H1 (cell line): ENCODE measurements at regions not wholly inside any gene's neighbourhood (a gene's known extent, or its start where the extent isn't known, plus 50 kb on each side); places are given as distances from the start of the nearest gene placed in this dataset.

Experiments used
- CTCF ChIA-PET: fragments of 300-600 bp; sonication (Branson Sonifier 250); formaldehyde crosslinking; loops from one replicate; lab custom pipeline; 2021; ENCODE audit not compliant: partially characterized antibody; lab: Charles Lee
- POLR2A ChIA-PET: fragments of 300-600 bp; sonication (Branson Sonifier 250); formaldehyde crosslinking; loops from one replicate; lab custom pipeline; 2021; ENCODE audit warnings: inconsistent platforms; ENCODE audit not compliant: partially characterized antibody; lab: Charles Lee
- DNase-seq, 2 experiments: peaks; one replicate each; pipeline versions ENCODE4 v3.0.0 to v3.0.0-alpha.2; 2010 to 2022; ENCODE audit warnings: low spot score in 2 of 2, low read depth in 1 of 2, mixed read lengths in 1 of 2
- FAIRE-seq: peaks from 2 replicates; lab custom pipeline; 2011; peaks lifted over from hg19 to GRCh38; lab: Jason Lieb, UNC
- H2AFZ ChIP-seq: 2 replicates; pipeline ENCODE4 v1.8.1; 2012; ENCODE audit warnings: low read length, inconsistent platforms
- H2AK5ac ChIP-seq: 2 replicates; pipeline ENCODE4 v1.6.1; 2013; ENCODE audit warnings: low read depth, low read length
- H2BK120ac ChIP-seq: replicated peaks from 2 replicates; pipeline ENCODE3; 2013; ENCODE audit warnings: low read depth, low read length, inconsistent platforms
- H2BK12ac ChIP-seq: 2 replicates; pipeline ENCODE4 v1.6.1; 2013; ENCODE audit warnings: low read depth, low read length
- H2BK15ac ChIP-seq: 2 replicates; pipeline ENCODE4 v1.6.1; 2013; ENCODE audit warnings: low read length
- H2BK20ac ChIP-seq: 2 replicates; pipeline ENCODE4 v1.6.1; 2013; ENCODE audit warnings: low read length
- H2BK5ac ChIP-seq: 2 replicates; pipeline ENCODE4 v1.6.1; 2013; ENCODE audit warnings: low read depth, low read length
- H3K14ac ChIP-seq: 2 replicates; pipeline ENCODE4 v1.6.1; 2013; ENCODE audit warnings: inconsistent platforms; ENCODE audit not compliant: insufficient read length
- H3K18ac ChIP-seq: 2 replicates; pipeline ENCODE4 v1.6.1; 2013; ENCODE audit warnings: low read length; ENCODE audit errors: extremely low read depth
- H3K23ac ChIP-seq: 2 replicates; pipeline ENCODE4 v1.6.1; 2013; ENCODE audit warnings: inconsistent platforms; ENCODE audit not compliant: insufficient read length
- H3K23me2 ChIP-seq: 2 replicates; pipeline ENCODE4 v1.6.1; 2013; ENCODE audit warnings: low read depth, low read length
- H3K27ac ChIP-seq: 2 replicates; pipeline ENCODE4 v1.6.1; 2011; ENCODE audit warnings: low read depth, low read length, inconsistent platforms
- H3K27me3 ChIP-seq, 4 experiments: replicated peaks in 1 of 4; 1 replicate in 1 of 4; 2 replicates in 3 of 4; pipeline versions ENCODE4 v1.6.1 to v1.8.1; 2011 to 2013; ENCODE audit warnings: low read length in 3 of 4, mild to moderate bottlenecking in 3 of 4, inconsistent platforms in 2 of 4, mixed read lengths in 2 of 4, moderate library complexity in 1 of 4; ENCODE audit not compliant: control insufficient read depth in 3 of 4, insufficient read depth in 3 of 4; ENCODE audit errors: extremely low read depth in 1 of 4
- H3K36me3 ChIP-seq, 4 experiments: 2 replicates each; pipeline versions ENCODE4 v1.6.1 to v1.8.1; 2011 to 2013; ENCODE audit warnings: mild to moderate bottlenecking in 4 of 4, low read length in 3 of 4, moderate library complexity in 2 of 4, control low read depth in 1 of 4, inconsistent platforms in 1 of 4; ENCODE audit not compliant: insufficient read depth in 4 of 4, control insufficient read depth in 2 of 4
- H3K4ac ChIP-seq: replicated peaks from 2 replicates; pipeline ENCODE3; 2013; ENCODE audit warnings: low read length, low read depth, mixed read lengths, inconsistent platforms; ENCODE audit not compliant: insufficient read length
- H3K4me1 ChIP-seq, 4 experiments: replicated peaks in 1 of 4; 1 replicate in 1 of 4; 2 replicates in 3 of 4; pipeline versions ENCODE4 v1.6.1 to v1.8.1; 2011 to 2013; ENCODE audit warnings: low read length in 3 of 4, inconsistent platforms in 2 of 4, mixed read lengths in 1 of 4; ENCODE audit not compliant: insufficient read depth in 4 of 4, control insufficient read depth in 3 of 4
- H3K4me2 ChIP-seq, 2 experiments: 2 replicates each; pipeline versions ENCODE4 v1.6.1 to v1.8.1; 2011 to 2013; ENCODE audit warnings: low read depth in 2 of 2, low read length in 2 of 2, control low read depth in 1 of 2, inconsistent platforms in 1 of 2, mild to moderate bottlenecking in 1 of 2; ENCODE audit not compliant: insufficient read depth in 1 of 2
- H3K4me3 ChIP-seq, 4 experiments: fragments of 200-600, 300-600 bp in 1 of 4; sonication (generic), shearing (Covaris generic), sonication (Bioruptor Twin) in 1 of 4; 2 replicates each; pipeline versions ENCODE4 v1.5.1 to v1.8.1; 2011 to 2016; ENCODE audit warnings: low read length in 4 of 4, low read depth in 3 of 4, control low read depth in 2 of 4, inconsistent platforms in 2 of 4, mild to moderate bottlenecking in 2 of 4, mixed read lengths in 1 of 4, moderate library complexity in 1 of 4; ENCODE audit not compliant: insufficient read depth in 2 of 4; ENCODE audit errors: extremely low read depth in 1 of 4
- H3K56ac ChIP-seq: replicated peaks from 2 replicates; pipeline ENCODE3; 2013; ENCODE audit warnings: low read depth, mild to moderate bottlenecking, mixed read lengths, low read length, inconsistent platforms; ENCODE audit not compliant: insufficient read length
- H3K79me1 ChIP-seq: 2 replicates; pipeline ENCODE4 v1.6.1; 2013; ENCODE audit warnings: low read depth, low read length, control low read depth
- H3K79me2 ChIP-seq, 2 experiments: 2 replicates each; pipeline versions ENCODE4 v1.6.1 to v1.8.1; 2012 to 2013; ENCODE audit warnings: low read length in 2 of 2, mild to moderate bottlenecking in 2 of 2, inconsistent platforms in 1 of 2; ENCODE audit not compliant: insufficient read depth in 2 of 2, control insufficient read depth in 1 of 2
- H3K9ac ChIP-seq, 4 experiments: replicated peaks in 1 of 4; 1 replicate in 1 of 4; 2 replicates in 3 of 4; pipeline versions ENCODE4 v1.6.1 to v1.8.1; 2011 to 2013; ENCODE audit warnings: low read depth in 3 of 4, low read length in 3 of 4, control low read depth in 2 of 4, mild to moderate bottlenecking in 2 of 4, moderate library complexity in 2 of 4, inconsistent platforms in 1 of 4; ENCODE audit errors: extremely low read depth in 1 of 4
- H3K9me3 ChIP-seq, 2 experiments: 2 replicates each; pipeline versions ENCODE4 v1.6.1 to v1.8.1; 2012 to 2013; ENCODE audit warnings: mild to moderate bottlenecking in 2 of 2, moderate library complexity in 2 of 2, control low read depth in 1 of 2, inconsistent platforms in 1 of 2, low read depth in 1 of 2, low read length in 1 of 2, mixed read lengths in 1 of 2; ENCODE audit not compliant: insufficient read depth in 2 of 2
- H4K20me1 ChIP-seq, 2 experiments: replicated peaks in 1 of 2; 2 replicates each; pipeline versions ENCODE3 to v1.8.1; 2011 to 2013; ENCODE audit warnings: inconsistent platforms in 2 of 2, low read length in 2 of 2, mild to moderate bottlenecking in 1 of 2; ENCODE audit not compliant: insufficient read depth in 2 of 2, control insufficient read depth in 1 of 2
- H4K5ac ChIP-seq: 2 replicates; pipeline ENCODE4 v1.6.1; 2013; ENCODE audit warnings: low read length, low read depth, mixed read lengths, inconsistent platforms; ENCODE audit not compliant: insufficient read length
- H4K8ac ChIP-seq: 2 replicates; pipeline ENCODE4 v1.8.0; 2013; ENCODE audit warnings: mild to moderate bottlenecking, moderate library complexity, low read length, inconsistent platforms; ENCODE audit not compliant: insufficient read depth; ENCODE audit errors: extremely low read depth
- H4K91ac ChIP-seq: replicated peaks from 2 replicates; pipeline ENCODE3; 2013; ENCODE audit warnings: low read length, mixed read lengths, inconsistent platforms; ENCODE audit not compliant: insufficient read length
- ATF3 ChIP-seq: IDR thresholded peaks from 2 replicates; pipeline ENCODE4 v1.6.1; 2011; ENCODE audit warnings: low read depth, mild to moderate bottlenecking, low read length; ENCODE audit not compliant: insufficient read depth
- CTBP2 ChIP-seq: IDR thresholded peaks from 2 replicates; pipeline ENCODE4 v1.7.0; 2011; ENCODE audit warnings: borderline replicate concordance, mild to moderate bottlenecking, moderate library complexity, mixed read lengths, low read length; ENCODE audit not compliant: insufficient read depth, insufficient read length
- EP300 ChIP-seq, 2 experiments: IDR thresholded peaks; 1 replicate in 1 of 2; 2 replicates in 1 of 2; pipeline ENCODE4 v1.6.1; 2011 to 2012; ENCODE audit warnings: low read depth in 2 of 2, low read length in 2 of 2, mild to moderate bottlenecking in 2 of 2, borderline replicate concordance in 1 of 2, inconsistent platforms in 1 of 2, moderate library complexity in 1 of 2
- FOSL1 ChIP-seq: IDR thresholded peaks from 2 replicates; pipeline ENCODE4 v1.6.1; 2011; ENCODE audit warnings: mild to moderate bottlenecking, low read depth, low read length, moderate library complexity; ENCODE audit not compliant: insufficient read depth
- GTF2F1 ChIP-seq: IDR thresholded peaks from 2 replicates; pipeline ENCODE4 v1.6.1; 2012; ENCODE audit warnings: low read depth, low read length, improper control_type of control experiment, borderline replicate concordance
- JUN ChIP-seq: IDR thresholded peaks from 2 replicates; pipeline ENCODE4 v1.6.1; 2011; ENCODE audit warnings: low read depth, mild to moderate bottlenecking, improper control_type of control experiment, low read length
- PHF8 ChIP-seq: fragments of 200-600 bp; sonication (generic); conservative IDR thresholded peaks from 2 replicates; pipeline ENCODE4 v1.7.1; 2012; ENCODE audit warnings: low read depth, mild to moderate bottlenecking, inconsistent platforms, low read length, moderate library complexity
- SAP30 ChIP-seq: fragments of 300-600 bp; sonication (generic); IDR thresholded peaks from 2 replicates; pipeline ENCODE4 v1.7.1; 2012; ENCODE audit warnings: low read length, moderate library complexity, mild to moderate bottlenecking, inconsistent platforms; ENCODE audit not compliant: insufficient read depth, insufficient replicate concordance
- SIN3A ChIP-seq, 2 experiments: IDR thresholded peaks in 1 of 2; conservative IDR thresholded peaks in 1 of 2; 2 replicates each; pipeline ENCODE4 v1.6.1; 2011 to 2012; ENCODE audit warnings: low read length in 2 of 2, improper control_type of control experiment in 1 of 2, low read depth in 1 of 2, mild to moderate bottlenecking in 1 of 2
- SIRT6 ChIP-seq: IDR thresholded peaks from one replicate; pipeline ENCODE4 v1.7.1; 2012; ENCODE audit warnings: low read length, inconsistent platforms
- SP2 ChIP-seq: IDR thresholded peaks from 2 replicates; pipeline ENCODE4 v1.6.1; 2012; ENCODE audit warnings: mild to moderate bottlenecking, low read length, inconsistent platforms
- SP4 ChIP-seq: IDR thresholded peaks from 2 replicates; pipeline ENCODE4 v1.6.1; 2012; ENCODE audit warnings: low read length, inconsistent platforms
- SRF ChIP-seq: IDR thresholded peaks from 2 replicates; pipeline ENCODE4 v1.6.1; 2011; ENCODE audit warnings: mild to moderate bottlenecking, low read depth, low read length, moderate library complexity
- TF ChIP-seq, protein P1 (sequence below): IDR thresholded peaks from 2 replicates; pipeline ENCODE4 v1.6.1; 2011; ENCODE audit warnings: low read length, improper control_type of control experiment

GRCh38 chr7:119665796-119666195 is 607.2 kb upstream of the KCND2 start:
- CTCF ChIA-PET, result no interaction called here
- Histone ChIP-seq H4K5ac (no peak overlapping the region), H3K18ac (no peak overlapping the region), H2BK15ac (no peak overlapping the region), H3K14ac (no peak overlapping the region), H3K23me2 (no peaks in the 10 kb centered on the region), H3K9ac (no peak overlapping the region), H3K4me3 (no peak overlapping the region), H3K9me3 (no peaks in the 10 kb centered on the region), H3K27me3 (no peaks in the 10 kb centered on the region), H3K4ac (no peak overlapping the region), H2BK12ac (no peak overlapping the region), H2BK20ac (no peak overlapping the region), H4K8ac (no peak overlapping the region), H2AFZ (peak overlapping the region; percentile 58; the same call in 1 of the 2 replicates), H2BK5ac (no peak overlapping the region), H3K79me1 (no peaks in the 10 kb centered on the region), H4K20me1 (no peaks in the 10 kb centered on the region), H2AK5ac (no peak overlapping the region), H3K79me2 (no peaks in the 10 kb centered on the region), H3K4me1 (no peaks in the 10 kb centered on the region), H3K27ac (no peak overlapping the region), H3K23ac (no peak overlapping the region), H4K91ac (no peak overlapping the region), H3K36me3 (no peaks in the 10 kb centered on the region), H2BK120ac (no peak overlapping the region), H3K4me2 (no peak overlapping the region), H3K56ac (no peak overlapping the region)
- no peak for DNase-seq
- no peak for FAIRE-seq
- POLR2A ChIA-PET, result no interaction called here
- TF ChIP-seq PHF8 (no peak), SIRT6 (no peak), SP4 (no peak), CTBP2 (no peak), SAP30 (no peak), JUN (no peak), GTF2F1 (no peak), SP2 (no peak), EP300 (IDR thresholded peaks at IDR 0.05; ENCODE audit: borderline replicate concordance in 1 of 2, low read depth in 2 of 2, low read length in 2 of 2) (no peak), FOSL1 (no peak), SIN3A (conservative IDR thresholded peaks at IDR 0.05 in 1 of 2, IDR thresholded peaks at IDR 0.05 in 1 of 2; ENCODE audit: low read depth in 1 of 2, low read length in 2 of 2) (no peak), ATF3 (no peak), SRF (no peak)
- TF ChIP-seq, protein P1, sequence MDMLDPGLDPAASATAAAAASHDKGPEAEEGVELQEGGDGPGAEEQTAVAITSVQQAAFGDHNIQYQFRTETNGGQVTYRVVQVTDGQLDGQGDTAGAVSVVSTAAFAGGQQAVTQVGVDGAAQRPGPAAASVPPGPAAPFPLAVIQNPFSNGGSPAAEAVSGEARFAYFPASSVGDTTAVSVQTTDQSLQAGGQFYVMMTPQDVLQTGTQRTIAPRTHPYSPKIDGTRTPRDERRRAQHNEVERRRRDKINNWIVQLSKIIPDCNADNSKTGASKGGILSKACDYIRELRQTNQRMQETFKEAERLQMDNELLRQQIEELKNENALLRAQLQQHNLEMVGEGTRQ, result no peak
